ENCODE measurements at regions not wholly inside any gene's neighbourhood (a gene's known extent, or its start where the extent isn't known, plus 50 kb on each side); places are given as distances from the start of the nearest gene placed in this dataset.

DNA sequence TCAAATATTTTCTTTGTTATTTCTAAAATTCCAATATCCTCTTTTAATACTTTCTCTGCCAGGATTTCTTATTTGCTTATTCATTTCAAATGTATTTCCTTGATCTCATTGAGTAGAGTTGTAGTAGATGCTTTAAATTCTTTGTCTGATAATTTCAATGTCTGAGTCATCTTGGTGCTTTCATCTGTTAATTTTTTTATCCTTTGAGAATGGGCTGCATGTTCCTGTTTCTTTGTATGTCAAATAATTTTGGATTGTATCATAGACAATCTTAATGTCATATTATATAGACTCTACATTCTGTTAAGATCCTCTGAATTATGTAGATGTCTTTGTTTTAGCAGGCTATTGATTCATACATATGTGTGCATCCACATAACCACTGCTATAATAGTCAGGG lies 57.5 kb downstream of the MYEOV start:
- CTCF ChIA-PET, result interaction anchor here (2.8 kb wide), 1 partner anchor 58 kb away, joined by 17 read pairs; the partner anchor contains the start of gene MYEOV
- POLR2A ChIA-PET, result no interaction called here
- Histone ChIP-seq H3K9me3 (replicated peaks; ENCODE audit: control insufficient read depth, insufficient read depth, low read length) (no peaks in the 10 kb centered on the region), H2AFZ (ENCODE audit: low read depth, low read length) (no peak overlapping the region), H3K4me2 (ENCODE audit: insufficient read depth, low read length) (peak overlapping the region; percentile 34), H3K79me2 (ENCODE audit: control insufficient read depth, insufficient read depth, low read length) (no peaks in the 10 kb centered on the region), H3K9me1 (replicated peaks; ENCODE audit: control insufficient read depth, extremely low read depth, insufficient read depth, low read length) (no peaks in the 10 kb centered on the region), H3K27me3 (ENCODE audit: control insufficient read depth in 2 of 2, insufficient read depth in 2 of 2, low read length in 2 of 2) (no peaks in the 10 kb centered on the region), H3K9ac (replicated peaks; ENCODE audit: extremely low read depth, insufficient read depth, low read length) (peak overlapping the region; percentile 49), H4K20me1 (replicated peaks; ENCODE audit: control insufficient read depth, extremely low read depth, insufficient read depth, low read length) (no peaks in the 10 kb centered on the region), H3K36me3 (ENCODE audit: control insufficient read depth in 2 of 2, extremely low read depth in 1 of 2, insufficient read depth in 2 of 2, low read length in 2 of 2) (no peaks in the 10 kb centered on the region), H3K4me1 (ENCODE audit: control insufficient read depth, extremely low read depth, insufficient read depth, low read length) (peaks cover 41% of the 10 kb centered on the region), H3K4me3 (replicated peaks in 1 of 3; ENCODE audit: insufficient read depth in 1 of 3, low read depth in 1 of 3, low read length in 3 of 3) (no peak overlapping the region), H3K27ac (ENCODE audit: insufficient read depth, low read depth, low read length) (peak overlapping the region; percentile 90)
- TF ChIP-seq JUN (IDR thresholded peaks at IDR 0.05; ENCODE audit: borderline replicate concordance, insufficient read depth, insufficient read length, low read depth) (peak; percentile 83), POLR2AphosphoS5 (IDR thresholded peaks at IDR 0.05; ENCODE audit: insufficient read depth, low read depth, low read length) (peak; percentile 16), POLR2A (IDR thresholded peaks at IDR 0.05; ENCODE audit: low read depth, low read length) (no peak), FOS (IDR thresholded peaks at IDR 0.05; ENCODE audit: borderline replicate concordance, insufficient read depth, low read length) (peak; percentile 93), GATA2 (IDR thresholded peaks at IDR 0.05; ENCODE audit: insufficient read depth, insufficient read length, low read depth, low read length) (peak; percentile 32), MYC (IDR thresholded peaks at IDR 0.05; ENCODE audit: low read depth, low read length) (no peak), CTCF (IDR thresholded peaks at IDR 0.05; ENCODE audit: extremely low read depth in 1 of 2, insufficient read depth in 1 of 2, low read depth in 1 of 2, low read length in 2 of 2) (no peak)
- TF ChIP-seq, protein P1, sequence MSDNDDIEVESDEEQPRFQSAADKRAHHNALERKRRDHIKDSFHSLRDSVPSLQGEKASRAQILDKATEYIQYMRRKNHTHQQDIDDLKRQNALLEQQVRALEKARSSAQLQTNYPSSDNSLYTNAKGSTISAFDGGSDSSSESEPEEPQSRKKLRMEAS (IDR thresholded peaks at IDR 0.05; ENCODE audit: insufficient read depth, insufficient read length), result no peak
- FAIRE-seq (peak; percentile 68), DNase-seq (ENCODE audit: low read depth, low spot score) (peak; percentile 61)
- dilution Hi-C loops (cut with MboI; ENCODE audit: extremely low pct_ligation_motif_present, low sequenced_read_pairs) (no loop called here), intact Hi-C loops (cut with micrococcal nuclease) (loop anchor here (1.0 kb wide), 1 partner anchor 14 kb away; no protein-coding TSS in a partner anchor)
- BruUV-seq (replicated peaks), result no TSS peak
